ENCODE measurements at regions not wholly inside any gene's neighbourhood (a gene's known extent, or its start where the extent isn't known, plus 50 kb on each side); places are given as distances from the start of the nearest gene placed in this dataset.

- TF ChIP-seq, protein P1, sequence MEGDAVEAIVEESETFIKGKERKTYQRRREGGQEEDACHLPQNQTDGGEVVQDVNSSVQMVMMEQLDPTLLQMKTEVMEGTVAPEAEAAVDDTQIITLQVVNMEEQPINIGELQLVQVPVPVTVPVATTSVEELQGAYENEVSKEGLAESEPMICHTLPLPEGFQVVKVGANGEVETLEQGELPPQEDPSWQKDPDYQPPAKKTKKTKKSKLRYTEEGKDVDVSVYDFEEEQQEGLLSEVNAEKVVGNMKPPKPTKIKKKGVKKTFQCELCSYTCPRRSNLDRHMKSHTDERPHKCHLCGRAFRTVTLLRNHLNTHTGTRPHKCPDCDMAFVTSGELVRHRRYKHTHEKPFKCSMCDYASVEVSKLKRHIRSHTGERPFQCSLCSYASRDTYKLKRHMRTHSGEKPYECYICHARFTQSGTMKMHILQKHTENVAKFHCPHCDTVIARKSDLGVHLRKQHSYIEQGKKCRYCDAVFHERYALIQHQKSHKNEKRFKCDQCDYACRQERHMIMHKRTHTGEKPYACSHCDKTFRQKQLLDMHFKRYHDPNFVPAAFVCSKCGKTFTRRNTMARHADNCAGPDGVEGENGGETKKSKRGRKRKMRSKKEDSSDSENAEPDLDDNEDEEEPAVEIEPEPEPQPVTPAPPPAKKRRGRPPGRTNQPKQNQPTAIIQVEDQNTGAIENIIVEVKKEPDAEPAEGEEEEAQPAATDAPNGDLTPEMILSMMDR (IDR thresholded peaks at IDR 0.05), result no peak
- no peak for TF ChIP-seq POLR2A (IDR thresholded peaks at IDR 0.05)
Observed at GRCh38 chr2:145573608-145574007, 1053.7 kb upstream of the ZEB2 start.

Measured in uterus (tissue), 2 donors.